Smooth muscle cell (in vitro differentiated cells): ENCODE measurements at regions not wholly inside any gene's neighbourhood (a gene's known extent, or its start where the extent isn't known, plus 50 kb on each side); places are given as distances from the start of the nearest gene placed in this dataset.

Source experiments
- DNase-seq: peaks from one replicate; lab custom pipeline; 2025; ENCODE audit not compliant: unreplicated experiment; lab: John Stamatoyannopoulos, UW
- H2AFZ ChIP-seq: fragments of 200-600 bp; sonication (generic); 2 replicates; pipeline ENCODE4 v1.6.0; 2016; ENCODE audit warnings: antibody characterized with exemption, low read depth, mild to moderate bottlenecking
- H3F3A ChIP-seq: fragments of 200-600 bp; sonication (generic); 2 replicates; pipeline ENCODE4 v1.6.0; 2017; ENCODE audit warnings: antibody characterized with exemption, low read depth
- H3K27ac ChIP-seq: fragments of 200-600 bp; sonication (generic); 2 replicates; pipeline ENCODE4 v1.5.1; 2016; ENCODE audit warnings: low read depth, mild to moderate bottlenecking
- H3K27me3 ChIP-seq: fragments of 200-600 bp; sonication (generic); 2 replicates; pipeline ENCODE4 v1.6.1; 2016; ENCODE audit warnings: low read depth, mild to moderate bottlenecking
- H3K36me3 ChIP-seq: fragments of 200-600 bp; sonication (generic); 2 replicates; pipeline ENCODE4 v1.5.1; 2016; ENCODE audit warnings: low read depth
- H3K4me1 ChIP-seq: fragments of 200-600 bp; sonication (generic); 2 replicates; pipeline ENCODE4 v1.5.1; 2016; ENCODE audit warnings: low read depth
- H3K4me2 ChIP-seq: fragments of 200-600 bp; sonication (generic); 2 replicates; pipeline ENCODE4 v1.6.0; 2016; ENCODE audit warnings: mild to moderate bottlenecking
- H3K4me3 ChIP-seq: fragments of 200-600 bp; sonication (generic); 2 replicates; pipeline ENCODE4 v1.5.1; 2016; ENCODE audit warnings: mild to moderate bottlenecking
- H3K79me2 ChIP-seq: fragments of 200-600 bp; sonication (generic); 2 replicates; pipeline ENCODE4 v1.6.0; 2016; ENCODE audit warnings: low read depth, mild to moderate bottlenecking
- H3K9ac ChIP-seq: fragments of 200-600 bp; sonication (generic); 2 replicates; pipeline ENCODE4 v1.6.0; 2016; ENCODE audit warnings: low read depth
- H3K9me3 ChIP-seq: fragments of 200-600 bp; sonication (generic); replicated peaks from 2 replicates; pipeline ENCODE4 v1.5.1; 2016; ENCODE audit warnings: low read depth
- H4K20me1 ChIP-seq: fragments of 200-600 bp; sonication (generic); 2 replicates; pipeline ENCODE4 v1.6.0; 2016; ENCODE audit warnings: low read depth
- WGBS: methylation state at CpG from one replicate; pipeline ENCODE4 v1.1.7; 2016; ENCODE audit warnings: low lambda C conversion rate; 5-methylcytosine and 5-hydroxymethylcytosine counted together
- TF ChIP-seq, protein P1 (sequence below): fragments of 200-600 bp; sonication (generic); IDR thresholded peaks from 2 replicates; pipeline ENCODE4 v1.5.1; 2017; ENCODE audit warnings: borderline replicate concordance, mild to moderate bottlenecking, antibody characterized with exemption; ENCODE audit not compliant: insufficient read depth, poor library complexity, severe bottlenecking

- no peak for DNase-seq
- Histone ChIP-seq H3K4me2 (no peak overlapping the region), H3F3A (no peaks in the 10 kb centered on the region), H3K27ac (no peak overlapping the region), H3K27me3 (no peaks in the 10 kb centered on the region), H3K4me3 (no peak overlapping the region), H3K79me2 (no peaks in the 10 kb centered on the region), H3K36me3 (no peaks in the 10 kb centered on the region), H4K20me1 (no peaks in the 10 kb centered on the region), H3K9ac (no peak overlapping the region), H2AFZ (no peak overlapping the region), H3K4me1 (no peaks in the 10 kb centered on the region), H3K9me3 (no peaks in the 10 kb centered on the region)
- TF ChIP-seq, protein P1, sequence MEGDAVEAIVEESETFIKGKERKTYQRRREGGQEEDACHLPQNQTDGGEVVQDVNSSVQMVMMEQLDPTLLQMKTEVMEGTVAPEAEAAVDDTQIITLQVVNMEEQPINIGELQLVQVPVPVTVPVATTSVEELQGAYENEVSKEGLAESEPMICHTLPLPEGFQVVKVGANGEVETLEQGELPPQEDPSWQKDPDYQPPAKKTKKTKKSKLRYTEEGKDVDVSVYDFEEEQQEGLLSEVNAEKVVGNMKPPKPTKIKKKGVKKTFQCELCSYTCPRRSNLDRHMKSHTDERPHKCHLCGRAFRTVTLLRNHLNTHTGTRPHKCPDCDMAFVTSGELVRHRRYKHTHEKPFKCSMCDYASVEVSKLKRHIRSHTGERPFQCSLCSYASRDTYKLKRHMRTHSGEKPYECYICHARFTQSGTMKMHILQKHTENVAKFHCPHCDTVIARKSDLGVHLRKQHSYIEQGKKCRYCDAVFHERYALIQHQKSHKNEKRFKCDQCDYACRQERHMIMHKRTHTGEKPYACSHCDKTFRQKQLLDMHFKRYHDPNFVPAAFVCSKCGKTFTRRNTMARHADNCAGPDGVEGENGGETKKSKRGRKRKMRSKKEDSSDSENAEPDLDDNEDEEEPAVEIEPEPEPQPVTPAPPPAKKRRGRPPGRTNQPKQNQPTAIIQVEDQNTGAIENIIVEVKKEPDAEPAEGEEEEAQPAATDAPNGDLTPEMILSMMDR = no peak
- WGBS = 92% methylated on average over 10 of the region's 10 CpGs
Measured at GRCh38 chr6:141139461-141139860, 993.3 kb upstream of the GJE1 start.

DNA sequence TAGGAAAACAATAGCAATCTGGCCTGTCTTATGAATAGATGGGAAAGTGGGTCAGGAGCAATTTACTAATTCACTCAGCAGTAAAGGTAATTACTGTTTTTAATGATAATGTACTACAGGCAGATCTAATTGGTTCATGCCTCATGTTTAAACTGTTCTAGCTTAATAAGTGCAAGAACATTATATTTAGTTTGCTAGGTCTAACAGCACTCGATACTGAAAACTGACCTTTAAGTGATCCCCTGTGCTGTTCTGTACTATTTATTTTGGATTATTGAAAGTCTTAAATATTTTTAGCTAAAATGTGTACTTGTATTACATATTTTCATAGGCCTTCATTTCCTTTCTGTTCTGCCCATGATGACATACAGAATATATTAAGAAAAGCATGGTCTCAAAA, 998.0 kb upstream of the GJE1 start:
- H3K36me3 ChIP-seq = no peaks in the 10 kb centered on the region
- H3F3A ChIP-seq = no peaks in the 10 kb centered on the region
- H3K9me3 ChIP-seq = no peaks in the 10 kb centered on the region
- H2AFZ ChIP-seq = no peak overlapping the region
- no peak overlapping the region for H3K27ac ChIP-seq
- H3K4me2 ChIP-seq = no peak overlapping the region
- H3K4me1 ChIP-seq = no peaks in the 10 kb centered on the region
- WGBS = 96% methylated on average over 1 of the region's 1 CpG
- H3K4me3 ChIP-seq = no peak overlapping the region
- TF ChIP-seq, protein P1 = no peak
- no peaks in the 10 kb centered on the region for H4K20me1 ChIP-seq
- DNase-seq = no peak
- no peak overlapping the region for H3K9ac ChIP-seq
- no peaks in the 10 kb centered on the region for H3K79me2 ChIP-seq
- H3K27me3 ChIP-seq = no peaks in the 10 kb centered on the region

- H3K4me2 ChIP-seq = no peak overlapping the region
- no peak overlapping the region for H3K4me3 ChIP-seq
- no peaks in the 10 kb centered on the region for H3K36me3 ChIP-seq
- no peak for DNase-seq
- TF ChIP-seq, protein P1 = no peak
- H3F3A ChIP-seq = no peaks in the 10 kb centered on the region
- H3K27me3 ChIP-seq = no peaks in the 10 kb centered on the region
- H2AFZ ChIP-seq = no peak overlapping the region
- WGBS = 95% methylated on average over 3 of the region's 3 CpGs
- H3K4me1 ChIP-seq = no peaks in the 10 kb centered on the region
- no peak overlapping the region for H3K27ac ChIP-seq
- H3K9me3 ChIP-seq = no peaks in the 10 kb centered on the region
- H3K9ac ChIP-seq = no peak overlapping the region
- H3K79me2 ChIP-seq = no peaks in the 10 kb centered on the region
- no peaks in the 10 kb centered on the region for H4K20me1 ChIP-seq
Measured at GRCh38 chr6:141133836-141134235, 998.9 kb upstream of the GJE1 start.

DNA sequence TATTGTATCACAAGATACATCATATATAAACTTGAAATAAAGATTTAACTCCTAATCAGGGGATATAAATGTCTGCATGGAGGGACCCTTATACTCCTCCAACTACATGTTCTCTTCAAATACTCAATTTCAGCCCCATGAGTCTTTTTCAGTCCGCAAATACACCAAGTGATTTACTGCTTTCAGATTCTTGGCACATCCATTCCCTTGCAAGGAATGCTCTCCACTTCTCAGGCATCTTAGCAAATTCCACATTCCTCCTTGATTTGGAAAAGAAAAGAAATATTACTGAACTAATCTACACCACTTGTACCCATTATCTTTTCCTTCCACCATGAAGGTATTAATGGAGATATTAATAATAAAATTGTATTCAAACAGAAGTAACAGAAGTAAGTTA, 999.4 kb upstream of the GJE1 start:
- Histone ChIP-seq H3K9ac (no peak overlapping the region), H3K4me2 (no peak overlapping the region), H3K36me3 (no peaks in the 10 kb centered on the region), H3K27ac (no peak overlapping the region), H3K79me2 (no peaks in the 10 kb centered on the region), H4K20me1 (no peaks in the 10 kb centered on the region), H3K9me3 (no peaks in the 10 kb centered on the region), H3K27me3 (no peaks in the 10 kb centered on the region), H2AFZ (no peak overlapping the region), H3K4me1 (no peaks in the 10 kb centered on the region), H3K4me3 (no peak overlapping the region), H3F3A (no peaks in the 10 kb centered on the region)
- TF ChIP-seq, protein P1 = no peak
- WGBS = 93% methylated on average over 1 of the region's 1 CpG
- no peak for DNase-seq
